NCI-H774 (cell line): ENCODE measurements at regions not wholly inside any gene's neighbourhood (a gene's known extent, or its start where the extent isn't known, plus 50 kb on each side); places are given as distances from the start of the nearest gene placed in this dataset.
"Not testable (repeated sequence)": the region's sequence is repeated elsewhere in the genome, so short reads cannot be mapped to it uniquely, and the experiment has no call there.

Experiments
- DNase-seq: peaks from one replicate; lab custom pipeline; 2025; lab: John Stamatoyannopoulos, UW

GRCh38 chr1:219350172-219350931 lies 176.7 kb downstream of the LYPLAL1 start:
- no peak for DNase-seq

GRCh38 chr1:219347921-219348391 lies 174.3 kb downstream of the LYPLAL1 start:
- DNase-seq: peak; percentile 88

- no peak for DNase-seq
Observed at GRCh38 chr1:219347376-219347775, 173.7 kb downstream of the LYPLAL1 start.

- DNase-seq: no peak
Observed at GRCh38 chr1:219345953-219346352, 172.3 kb downstream of the LYPLAL1 start.

DNA sequence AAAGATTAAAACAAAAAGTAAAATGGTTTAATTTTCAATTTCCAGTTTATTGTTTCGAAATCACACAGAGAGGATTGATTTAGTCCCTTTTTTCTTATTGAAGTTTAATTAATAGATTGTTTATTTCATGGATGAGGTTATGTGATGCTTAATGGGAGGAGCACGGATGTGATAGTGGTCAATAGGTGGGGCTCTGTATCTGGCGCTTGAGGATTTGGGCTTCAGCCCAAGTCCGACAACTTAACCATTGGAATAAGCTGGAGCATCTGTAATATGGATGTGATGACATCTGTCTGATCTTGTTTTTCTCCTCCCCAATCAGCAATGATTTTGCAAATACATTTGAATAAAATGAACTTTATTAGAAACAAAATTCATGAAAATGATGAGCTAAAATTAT lies 169.2 kb downstream of the LYPLAL1 start:
- no peak for DNase-seq

DNA sequence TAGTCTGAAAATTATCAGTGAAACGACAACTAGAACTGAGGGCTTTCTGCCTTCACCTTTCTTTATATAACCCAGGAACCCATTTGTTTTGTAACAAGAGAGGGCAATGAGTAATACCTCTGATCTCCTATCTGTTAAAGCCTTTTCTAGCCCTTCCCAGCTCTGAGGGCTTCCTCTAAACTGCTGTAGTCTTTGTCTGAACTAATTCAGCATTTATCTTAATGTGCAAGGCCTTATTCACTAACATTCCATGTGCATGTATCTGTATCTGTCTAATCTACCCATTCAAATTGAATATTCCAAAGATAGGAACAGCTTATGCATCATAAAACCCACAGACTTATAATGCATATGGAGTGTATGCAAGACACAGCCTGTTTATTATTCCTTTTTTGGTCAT lies 167.1 kb downstream of the LYPLAL1 start:
- no peak for DNase-seq

- no peak for DNase-seq
Observed at GRCh38 chr1:219339466-219339865, 165.8 kb downstream of the LYPLAL1 start.

DNA sequence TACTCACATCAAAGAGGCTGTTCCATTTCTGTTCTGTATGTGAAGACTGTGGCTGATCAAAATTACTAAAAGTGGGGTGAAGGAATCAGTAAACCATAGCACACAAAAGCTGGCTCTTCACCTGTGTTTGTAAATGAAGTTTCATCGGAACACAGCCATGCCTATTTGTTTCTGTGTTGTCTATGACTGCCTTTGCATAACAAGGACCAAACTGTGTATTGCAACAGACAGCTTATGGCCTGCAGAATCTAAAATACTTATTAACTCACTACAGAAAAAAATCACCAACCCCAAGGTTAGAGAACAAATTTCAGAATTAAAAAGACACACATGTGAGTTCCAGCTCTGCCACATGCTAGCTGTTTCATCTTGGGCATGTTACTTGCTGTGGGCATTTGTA lies 163.9 kb downstream of the LYPLAL1 start:
- no peak for DNase-seq

- no peak for DNase-seq
Observed at GRCh38 chr1:219333626-219334025, 159.9 kb downstream of the LYPLAL1 start.

DNA sequence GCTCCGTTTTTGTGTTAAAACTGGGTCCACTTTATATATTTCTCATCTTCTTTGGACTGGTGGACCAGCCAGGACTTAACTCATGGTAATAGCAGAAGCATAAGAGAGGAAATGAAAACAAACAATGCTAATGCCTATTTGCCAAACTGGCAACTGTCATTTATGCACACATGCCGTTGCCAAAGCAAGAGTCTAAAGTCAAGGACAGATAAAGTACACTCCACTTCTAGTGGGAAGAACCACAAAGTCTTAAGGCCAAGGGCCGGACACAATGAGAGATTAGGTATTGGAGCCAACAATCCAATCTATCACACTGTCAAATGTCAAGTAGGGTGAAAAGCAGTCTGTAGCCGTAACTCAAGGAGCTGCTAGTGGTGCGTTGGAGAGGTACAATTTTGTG lies 157.7 kb downstream of the LYPLAL1 start:
- peak; percentile 42 for DNase-seq

- DNase-seq: peak; percentile 89
Observed at GRCh38 chr1:219330669-219331068, 157.0 kb downstream of the LYPLAL1 start.

DNA sequence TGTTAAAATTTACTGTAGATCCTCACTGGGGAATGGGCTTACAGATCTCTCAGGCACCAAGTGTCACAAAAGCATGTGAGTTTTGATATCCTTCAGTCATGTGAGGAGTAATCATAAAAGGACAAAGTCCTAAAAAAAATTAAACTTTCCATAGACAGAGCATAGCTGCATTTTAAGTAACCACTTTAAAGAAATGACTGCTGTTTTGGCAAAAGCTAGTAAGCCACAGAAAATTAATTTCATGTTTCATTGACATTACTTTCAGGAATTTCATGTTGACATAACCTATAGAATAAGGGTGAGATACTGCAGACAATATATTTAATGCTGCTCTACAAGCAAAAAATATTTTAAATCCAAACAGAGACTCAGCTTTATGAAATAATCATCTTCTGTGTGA lies 156.3 kb downstream of the LYPLAL1 start:
- no peak for DNase-seq

DNA sequence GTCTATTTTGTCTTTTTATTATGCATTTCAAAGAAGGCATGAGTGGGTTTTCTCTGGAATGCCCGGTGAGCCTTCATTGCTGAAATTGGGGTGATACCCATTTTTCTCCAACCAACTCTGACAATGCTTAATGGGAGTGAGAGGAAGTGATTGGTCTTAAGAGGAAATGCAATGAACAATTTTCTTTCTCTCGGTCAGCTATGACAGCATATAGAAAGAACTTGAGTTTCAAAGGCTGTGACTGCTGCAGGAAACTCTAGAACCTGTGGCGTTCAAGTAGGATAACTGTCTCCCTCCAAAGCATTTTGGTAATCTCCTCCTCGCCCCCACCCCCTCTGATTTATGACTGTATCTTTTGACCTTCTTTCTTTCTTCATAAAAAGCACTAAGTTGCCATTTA lies 155.9 kb downstream of the LYPLAL1 start:
- DNase-seq: no peak

GRCh38 chr1:219326843-219327242 lies 153.2 kb downstream of the LYPLAL1 start:
- no peak for DNase-seq

- no peak for DNase-seq
Observed at GRCh38 chr1:219325368-219325742, 151.7 kb downstream of the LYPLAL1 start.

DNA sequence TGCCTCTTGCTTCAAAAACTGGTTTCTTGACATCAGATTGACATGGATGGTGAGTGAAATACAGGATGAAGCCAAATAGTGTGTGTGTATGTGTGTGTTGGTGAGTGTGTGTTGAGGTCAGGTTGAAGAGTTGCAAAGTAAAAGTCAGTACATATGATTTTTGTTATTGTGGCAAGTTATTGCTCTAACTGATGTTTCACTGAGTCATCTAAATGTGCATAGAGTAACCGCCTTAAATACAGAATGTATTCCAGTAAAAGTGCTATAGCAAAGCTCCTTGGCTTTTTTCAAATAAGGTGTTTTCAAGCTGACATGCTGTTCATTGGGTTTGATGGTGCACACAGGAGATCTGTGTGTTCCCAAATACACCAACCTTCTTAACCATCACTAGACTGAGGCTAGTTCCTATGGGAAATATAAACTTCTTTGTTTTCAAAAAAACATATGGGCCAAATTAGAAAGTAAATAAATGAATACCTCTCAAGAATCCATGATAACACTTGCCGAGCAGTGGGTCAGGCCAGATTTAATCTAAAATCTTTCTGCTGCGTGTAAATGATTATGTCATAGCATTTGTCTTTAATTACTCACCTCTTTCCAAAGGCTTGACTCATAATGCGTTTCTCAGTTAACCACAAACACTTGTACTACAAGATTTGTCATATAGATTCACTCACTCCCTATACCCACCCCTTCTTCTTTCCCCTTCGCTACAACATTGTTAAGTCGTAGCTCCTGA lies 151.1 kb downstream of the LYPLAL1 start:
- no peak for DNase-seq

DNA sequence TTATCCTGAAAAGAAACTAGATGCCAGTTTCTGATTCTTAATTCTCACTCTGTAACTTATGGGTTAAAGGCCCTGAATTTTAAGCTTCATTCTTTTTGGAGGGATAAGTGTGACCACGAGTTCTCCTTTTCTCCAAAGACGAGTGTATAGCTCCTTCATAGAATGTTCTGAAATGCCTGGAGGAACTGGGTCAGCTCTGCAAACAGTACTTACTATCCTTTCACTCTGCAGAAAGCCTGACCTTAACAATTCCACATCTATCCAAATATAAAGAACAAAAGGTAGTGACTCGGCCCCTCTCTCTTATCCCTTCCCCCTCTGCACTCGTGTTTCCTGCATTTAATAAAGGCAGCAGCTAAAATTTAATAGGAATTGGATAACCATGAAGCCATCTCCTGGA lies 150.5 kb downstream of the LYPLAL1 start:
- DNase-seq: no peak

DNA sequence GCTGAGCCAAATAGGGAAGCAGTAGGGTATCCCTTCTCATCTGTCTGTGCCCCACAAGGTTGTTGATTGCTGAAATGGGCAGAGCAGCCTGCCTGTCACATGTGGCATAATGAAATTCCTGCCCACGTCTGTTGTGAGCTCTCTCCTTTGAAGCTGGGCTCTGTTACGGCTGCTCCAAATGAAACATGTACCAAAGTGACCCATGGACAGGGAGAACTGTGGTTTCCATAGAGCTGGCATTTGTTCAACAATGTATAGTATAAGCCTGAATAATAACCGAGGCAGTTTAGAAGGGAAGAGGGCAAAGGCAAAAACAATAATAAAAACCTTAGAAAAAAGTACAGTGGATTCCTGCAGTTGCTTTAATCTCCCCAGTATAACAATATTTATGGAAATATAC lies 149.7 kb downstream of the LYPLAL1 start:
- DNase-seq: no peak

DNA sequence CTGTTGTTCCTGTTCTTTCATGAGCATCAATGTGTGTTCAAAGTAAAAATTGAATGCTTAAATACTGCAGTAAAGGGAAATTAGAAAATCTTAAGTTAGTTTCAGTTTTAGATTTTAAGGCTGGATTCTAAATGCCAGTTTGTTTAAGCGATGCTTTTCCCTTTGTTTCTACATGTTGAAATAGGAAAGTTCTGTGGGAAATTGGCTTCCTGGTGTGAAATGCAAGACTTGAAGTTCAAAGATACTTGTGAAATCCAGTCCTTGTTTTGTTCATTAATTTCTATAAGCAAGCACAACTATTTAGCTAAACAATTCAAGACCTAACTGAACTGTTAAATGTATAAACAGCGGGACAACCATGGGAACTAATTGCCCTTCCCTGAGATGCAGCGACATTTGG lies 149.1 kb downstream of the LYPLAL1 start:
- no peak for DNase-seq

DNA sequence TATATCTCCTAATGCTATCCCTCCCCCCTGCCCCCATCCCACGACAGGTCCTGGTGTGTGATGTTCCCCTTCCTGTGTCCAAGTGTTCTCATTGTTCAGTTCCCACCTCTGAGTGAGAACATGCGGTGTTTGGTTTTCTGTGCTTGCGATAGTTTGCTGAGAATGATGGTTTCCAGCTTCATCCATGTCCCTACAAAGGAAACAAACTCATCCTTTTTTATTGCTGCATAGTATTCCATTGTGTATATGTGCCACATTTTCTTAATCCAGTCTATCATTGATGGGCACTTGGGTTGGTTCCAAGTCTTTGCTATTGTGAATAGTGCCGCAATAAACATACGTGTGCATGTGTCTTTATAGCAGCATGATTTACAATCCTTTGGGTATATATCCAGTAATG lies 146.9 kb downstream of the LYPLAL1 start:
- DNase-seq: not testable (repeated sequence)

DNA sequence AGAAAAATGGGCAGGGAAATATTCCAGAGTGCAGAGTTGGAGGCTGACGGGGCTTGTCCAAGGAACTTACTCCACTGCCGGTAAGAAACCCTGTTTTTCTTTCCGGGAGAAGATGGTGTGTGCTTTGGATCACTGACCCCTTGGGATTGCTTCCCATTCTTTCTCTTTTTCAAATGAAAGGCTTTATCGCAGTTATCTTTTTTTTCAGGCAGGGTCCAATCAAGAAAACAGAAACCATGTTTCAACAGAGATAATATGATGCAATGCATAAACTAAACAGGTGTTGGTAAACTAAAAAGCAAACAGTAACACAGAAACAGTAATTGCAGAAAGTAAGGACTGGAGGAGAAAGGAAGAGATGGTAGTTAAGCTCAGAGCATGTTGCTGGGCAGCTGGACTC lies 145.1 kb downstream of the LYPLAL1 start:
- no peak for DNase-seq

DNA sequence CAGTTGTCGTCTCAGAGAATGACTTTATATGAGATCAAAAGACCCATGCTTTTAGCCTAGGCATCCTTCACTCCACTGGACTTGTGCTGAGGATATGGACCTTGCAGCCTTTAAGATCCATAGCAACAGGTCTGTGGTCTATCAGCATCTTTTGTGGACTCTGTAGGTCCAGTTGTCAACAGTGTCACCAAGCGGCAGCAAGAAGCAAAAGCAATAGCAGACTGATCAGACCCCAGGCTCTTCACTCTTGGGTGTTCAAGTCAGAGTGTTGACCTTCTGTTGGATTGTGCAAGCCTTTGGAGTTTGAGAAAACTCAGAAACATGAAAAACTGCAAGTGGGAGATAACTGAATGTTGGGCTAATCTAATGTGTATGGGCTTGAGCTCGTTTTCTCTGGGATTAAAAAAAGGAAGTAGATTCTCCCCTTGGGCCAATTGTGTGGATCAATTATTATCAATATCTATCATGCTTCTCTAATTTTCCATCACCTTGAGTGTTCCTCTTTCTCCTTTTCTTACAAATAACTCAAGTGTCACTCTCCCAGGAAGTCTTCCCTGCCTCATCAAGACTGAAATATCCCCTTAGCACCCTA lies 144.2 kb downstream of the LYPLAL1 start:
- no peak for DNase-seq

DNA sequence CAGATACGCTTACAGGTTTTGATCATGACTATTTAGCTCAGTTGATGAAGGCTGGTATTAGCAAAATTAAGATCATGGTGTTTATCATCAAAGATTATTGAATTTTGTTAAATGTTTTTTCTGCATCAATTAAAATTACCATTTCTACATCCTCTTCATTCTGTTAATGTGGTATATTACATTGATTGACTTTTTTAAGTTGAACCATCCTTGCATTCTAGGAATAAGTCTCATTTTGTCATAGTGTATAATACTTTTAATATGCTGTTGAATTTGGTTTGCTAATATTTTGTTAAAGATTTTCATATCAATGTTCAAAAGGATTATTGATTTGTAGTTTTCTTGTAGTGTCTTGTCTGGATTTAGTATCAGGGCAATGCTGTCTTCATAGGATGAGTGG lies 142.4 kb downstream of the LYPLAL1 start:
- DNase-seq: no peak
